GM23338 (cell line): ENCODE measurements at regions not wholly inside any gene's neighbourhood (a gene's known extent, or its start where the extent isn't known, plus 50 kb on each side); places are given as distances from the start of the nearest gene placed in this dataset.

Experiments used
- ATAC-seq: fragments of 200-7000 bp; cut with Tn5 transposase; 3 replicates; pipeline ENCODE4 v1.9.1; 2020
- DNase-seq: peaks from one replicate; pipeline ENCODE4 v3.0.0-alpha.2; 2015; ENCODE audit warnings: low spot score
- H2AFZ ChIP-seq: fragments of 200-600 bp; sonication (generic); 2 replicates; pipeline ENCODE4 v1.8.0; 2016; ENCODE audit warnings: antibody characterized with exemption, mild to moderate bottlenecking, moderate library complexity
- H3F3A ChIP-seq: fragments of 200-600 bp; sonication (generic); replicated peaks from 2 replicates; pipeline ENCODE4 v1.8.0; 2017; ENCODE audit warnings: antibody characterized with exemption, mixed run types, low read depth
- H3K27ac ChIP-seq: fragments of 200-600 bp; sonication (generic); 2 replicates; pipeline ENCODE4 v1.6.1; 2016; ENCODE audit warnings: low read depth
- H3K27me3 ChIP-seq: fragments of 200-600 bp; sonication (generic); 2 replicates; pipeline ENCODE4 v1.8.0; 2016; ENCODE audit warnings: mild to moderate bottlenecking, mixed run types, moderate library complexity; ENCODE audit not compliant: insufficient read depth
- H3K36me3 ChIP-seq: fragments of 200-600 bp; sonication (generic); 2 replicates; pipeline ENCODE4 v1.8.0; 2016; ENCODE audit warnings: mild to moderate bottlenecking; ENCODE audit not compliant: insufficient read depth
- H3K4me1 ChIP-seq: fragments of 200-600 bp; sonication (generic); 2 replicates; pipeline ENCODE4 v1.8.0; 2016; ENCODE audit warnings: mild to moderate bottlenecking, moderate library complexity; ENCODE audit not compliant: insufficient read depth
- H3K4me2 ChIP-seq: fragments of 200-600 bp; sonication (generic); 2 replicates; pipeline ENCODE4 v1.7.1; 2017; ENCODE audit warnings: mixed run types
- H3K4me3 ChIP-seq: fragments of 200-600 bp; sonication (generic); 2 replicates; pipeline ENCODE4 v1.6.1; 2016; ENCODE audit warnings: mixed run types
- H3K79me2 ChIP-seq: fragments of 200-600 bp; sonication (generic); replicated peaks from 2 replicates; pipeline ENCODE4 v1.8.0; 2017; ENCODE audit warnings: mild to moderate bottlenecking; ENCODE audit not compliant: insufficient read depth
- H3K9me2 ChIP-seq: fragments of 200-600 bp; sonication (generic); 2 replicates; pipeline ENCODE4 v1.8.0; 2017; ENCODE audit not compliant: insufficient read depth
- H4K20me1 ChIP-seq: fragments of 200-600 bp; sonication (generic); replicated peaks from 2 replicates; pipeline ENCODE4 v1.8.0; 2017; ENCODE audit warnings: mild to moderate bottlenecking; ENCODE audit not compliant: insufficient read depth
- H3K27ac Mint-ChIP-seq: 2 replicates; pipeline ENCODE4 v1.8.0; 2020; ENCODE audit warnings: inconsistent platforms, mild to moderate bottlenecking, moderate library complexity, mixed read lengths
- H3K27me3 Mint-ChIP-seq: 3 replicates; pipeline ENCODE4 v1.8.0; 2022; ENCODE audit warnings: low read depth, mild to moderate bottlenecking, moderate library complexity, mixed read lengths, inconsistent platforms; ENCODE audit not compliant: insufficient read depth, poor library complexity
- H3K36me3 Mint-ChIP-seq: 3 replicates; pipeline ENCODE4 v1.8.0; 2021; ENCODE audit warnings: low read depth, mild to moderate bottlenecking, inconsistent platforms, moderate library complexity, mixed read lengths
- H3K4me1 Mint-ChIP-seq: 3 replicates; pipeline ENCODE4 v1.8.0; 2020; ENCODE audit warnings: mild to moderate bottlenecking, inconsistent platforms, mixed read lengths
- H3K4me3 Mint-ChIP-seq: 3 replicates; pipeline ENCODE4 v1.8.0; 2021; ENCODE audit warnings: moderate library complexity, mild to moderate bottlenecking, inconsistent platforms, mixed read lengths
- H3K9me3 Mint-ChIP-seq: 3 replicates; pipeline ENCODE4 v1.8.0; 2020; ENCODE audit warnings: moderate library complexity, mild to moderate bottlenecking, inconsistent platforms, mixed read lengths
- CREB1 ChIP-seq: fragments of 250-450 bp; sonication (Bioruptor Pico); IDR thresholded peaks from 2 replicates; pipeline ENCODE4 v1.5.0; 2020; ENCODE audit warnings: low read depth, mild to moderate bottlenecking, moderate library complexity
- EZH2 ChIP-seq: fragments of 200-600 bp; sonication (generic); IDR thresholded peaks from one replicate; pipeline ENCODE4 v1.8.0; 2017; ENCODE audit warnings: antibody characterized with exemption, mild to moderate bottlenecking, low read depth; ENCODE audit not compliant: unreplicated experiment
- EZH2phosphoT487 ChIP-seq: fragments of 200-600 bp; sonication (generic); IDR thresholded peaks from one replicate; pipeline ENCODE4 v1.8.1; 2018; ENCODE audit warnings: antibody characterized with exemption; ENCODE audit not compliant: unreplicated experiment
- JUNB ChIP-seq: IDR thresholded peaks from one replicate; pipeline ENCODE4 v1.6.1; 2016; ENCODE audit warnings: antibody characterized with exemption; ENCODE audit not compliant: unreplicated experiment
- NANOG ChIP-seq: IDR thresholded peaks from 2 replicates; pipeline ENCODE4 v1.6.1; 2016; ENCODE audit warnings: antibody characterized with exemption, borderline replicate concordance
- POLR2AphosphoS5 ChIP-seq: IDR thresholded peaks from 2 replicates; pipeline ENCODE4 v1.6.1; 2016; ENCODE audit warnings: antibody characterized with exemption, low read depth
- REST ChIP-seq: IDR thresholded peaks from one replicate; pipeline ENCODE4 v1.6.1; 2018; ENCODE audit warnings: antibody characterized with exemption; ENCODE audit not compliant: unreplicated experiment
- STAT1 ChIP-seq: IDR thresholded peaks from one replicate; pipeline ENCODE4 v1.6.1; 2016; ENCODE audit warnings: antibody characterized with exemption; ENCODE audit not compliant: unreplicated experiment
- ZNF114 ChIP-seq: fragments of 250-450 bp; sonication (Bioruptor Pico); IDR thresholded peaks from 2 replicates; pipeline ENCODE4 v1.5.0; 2020; ENCODE audit warnings: mild to moderate bottlenecking, moderate library complexity
- ZNF331 ChIP-seq: fragments of 250-450 bp; sonication (Bioruptor Pico); IDR thresholded peaks from 2 replicates; pipeline ENCODE4 v1.5.0; 2020; ENCODE audit warnings: low read depth, mild to moderate bottlenecking, moderate library complexity
- TF ChIP-seq, protein P1 (sequence below): fragments of 250-450 bp; sonication (Bioruptor Pico); IDR thresholded peaks from 2 replicates; pipeline ENCODE4 v1.5.0; 2020; ENCODE audit warnings: mild to moderate bottlenecking, moderate library complexity
- TF ChIP-seq, protein P2 (sequence below), 2 experiments: fragments of 200-600 bp in 1 of 2; sonication (generic) in 1 of 2; conservative IDR thresholded peaks; 2 replicates each; pipeline versions ENCODE4 v1.5.1 to v1.6.1; 2016 to 2017; ENCODE audit warnings: antibody characterized with exemption in 2 of 2, low read depth in 2 of 2, mild to moderate bottlenecking in 2 of 2, moderate library complexity in 1 of 2
- TF ChIP-seq, protein P3 (sequence below): IDR thresholded peaks from 2 replicates; pipeline ENCODE4 v1.6.1; 2016; ENCODE audit warnings: antibody characterized with exemption

GRCh38 chr6:168739381-168739780 lies 298.4 kb downstream of the SMOC2 start:
- Histone ChIP-seq H4K20me1 (no peaks in the 10 kb centered on the region), H3F3A (no peaks in the 10 kb centered on the region), H3K27me3 (no peaks in the 10 kb centered on the region), H3K27ac (no peak overlapping the region), H3K36me3 (no peaks in the 10 kb centered on the region), H3K9me2 (peaks cover 4% of the 10 kb centered on the region), H2AFZ (no peak overlapping the region), H3K4me1 (no peaks in the 10 kb centered on the region), H3K4me3 (no peak overlapping the region), H3K4me2 (no peak overlapping the region), H3K79me2 (no peaks in the 10 kb centered on the region)
- DNase-seq (no peak), ATAC-seq (no peak)
- peaks cover 3% of the 10 kb centered on the region for H3K27me3 Mint-ChIP-seq
- H3K27ac Mint-ChIP-seq = no peak overlapping the region
- no peak overlapping the region for H3K4me3 Mint-ChIP-seq
- peaks cover 2% of the 10 kb centered on the region; the same call in 1 of the 3 replicates for H3K36me3 Mint-ChIP-seq
- peaks cover 9% of the 10 kb centered on the region; the same call in 2 of the 3 replicates for H3K9me3 Mint-ChIP-seq
- TF ChIP-seq REST = no peak
- no peak for TF ChIP-seq ZNF331 (CRISPR knock-in tag)
- TF ChIP-seq, protein P1, sequence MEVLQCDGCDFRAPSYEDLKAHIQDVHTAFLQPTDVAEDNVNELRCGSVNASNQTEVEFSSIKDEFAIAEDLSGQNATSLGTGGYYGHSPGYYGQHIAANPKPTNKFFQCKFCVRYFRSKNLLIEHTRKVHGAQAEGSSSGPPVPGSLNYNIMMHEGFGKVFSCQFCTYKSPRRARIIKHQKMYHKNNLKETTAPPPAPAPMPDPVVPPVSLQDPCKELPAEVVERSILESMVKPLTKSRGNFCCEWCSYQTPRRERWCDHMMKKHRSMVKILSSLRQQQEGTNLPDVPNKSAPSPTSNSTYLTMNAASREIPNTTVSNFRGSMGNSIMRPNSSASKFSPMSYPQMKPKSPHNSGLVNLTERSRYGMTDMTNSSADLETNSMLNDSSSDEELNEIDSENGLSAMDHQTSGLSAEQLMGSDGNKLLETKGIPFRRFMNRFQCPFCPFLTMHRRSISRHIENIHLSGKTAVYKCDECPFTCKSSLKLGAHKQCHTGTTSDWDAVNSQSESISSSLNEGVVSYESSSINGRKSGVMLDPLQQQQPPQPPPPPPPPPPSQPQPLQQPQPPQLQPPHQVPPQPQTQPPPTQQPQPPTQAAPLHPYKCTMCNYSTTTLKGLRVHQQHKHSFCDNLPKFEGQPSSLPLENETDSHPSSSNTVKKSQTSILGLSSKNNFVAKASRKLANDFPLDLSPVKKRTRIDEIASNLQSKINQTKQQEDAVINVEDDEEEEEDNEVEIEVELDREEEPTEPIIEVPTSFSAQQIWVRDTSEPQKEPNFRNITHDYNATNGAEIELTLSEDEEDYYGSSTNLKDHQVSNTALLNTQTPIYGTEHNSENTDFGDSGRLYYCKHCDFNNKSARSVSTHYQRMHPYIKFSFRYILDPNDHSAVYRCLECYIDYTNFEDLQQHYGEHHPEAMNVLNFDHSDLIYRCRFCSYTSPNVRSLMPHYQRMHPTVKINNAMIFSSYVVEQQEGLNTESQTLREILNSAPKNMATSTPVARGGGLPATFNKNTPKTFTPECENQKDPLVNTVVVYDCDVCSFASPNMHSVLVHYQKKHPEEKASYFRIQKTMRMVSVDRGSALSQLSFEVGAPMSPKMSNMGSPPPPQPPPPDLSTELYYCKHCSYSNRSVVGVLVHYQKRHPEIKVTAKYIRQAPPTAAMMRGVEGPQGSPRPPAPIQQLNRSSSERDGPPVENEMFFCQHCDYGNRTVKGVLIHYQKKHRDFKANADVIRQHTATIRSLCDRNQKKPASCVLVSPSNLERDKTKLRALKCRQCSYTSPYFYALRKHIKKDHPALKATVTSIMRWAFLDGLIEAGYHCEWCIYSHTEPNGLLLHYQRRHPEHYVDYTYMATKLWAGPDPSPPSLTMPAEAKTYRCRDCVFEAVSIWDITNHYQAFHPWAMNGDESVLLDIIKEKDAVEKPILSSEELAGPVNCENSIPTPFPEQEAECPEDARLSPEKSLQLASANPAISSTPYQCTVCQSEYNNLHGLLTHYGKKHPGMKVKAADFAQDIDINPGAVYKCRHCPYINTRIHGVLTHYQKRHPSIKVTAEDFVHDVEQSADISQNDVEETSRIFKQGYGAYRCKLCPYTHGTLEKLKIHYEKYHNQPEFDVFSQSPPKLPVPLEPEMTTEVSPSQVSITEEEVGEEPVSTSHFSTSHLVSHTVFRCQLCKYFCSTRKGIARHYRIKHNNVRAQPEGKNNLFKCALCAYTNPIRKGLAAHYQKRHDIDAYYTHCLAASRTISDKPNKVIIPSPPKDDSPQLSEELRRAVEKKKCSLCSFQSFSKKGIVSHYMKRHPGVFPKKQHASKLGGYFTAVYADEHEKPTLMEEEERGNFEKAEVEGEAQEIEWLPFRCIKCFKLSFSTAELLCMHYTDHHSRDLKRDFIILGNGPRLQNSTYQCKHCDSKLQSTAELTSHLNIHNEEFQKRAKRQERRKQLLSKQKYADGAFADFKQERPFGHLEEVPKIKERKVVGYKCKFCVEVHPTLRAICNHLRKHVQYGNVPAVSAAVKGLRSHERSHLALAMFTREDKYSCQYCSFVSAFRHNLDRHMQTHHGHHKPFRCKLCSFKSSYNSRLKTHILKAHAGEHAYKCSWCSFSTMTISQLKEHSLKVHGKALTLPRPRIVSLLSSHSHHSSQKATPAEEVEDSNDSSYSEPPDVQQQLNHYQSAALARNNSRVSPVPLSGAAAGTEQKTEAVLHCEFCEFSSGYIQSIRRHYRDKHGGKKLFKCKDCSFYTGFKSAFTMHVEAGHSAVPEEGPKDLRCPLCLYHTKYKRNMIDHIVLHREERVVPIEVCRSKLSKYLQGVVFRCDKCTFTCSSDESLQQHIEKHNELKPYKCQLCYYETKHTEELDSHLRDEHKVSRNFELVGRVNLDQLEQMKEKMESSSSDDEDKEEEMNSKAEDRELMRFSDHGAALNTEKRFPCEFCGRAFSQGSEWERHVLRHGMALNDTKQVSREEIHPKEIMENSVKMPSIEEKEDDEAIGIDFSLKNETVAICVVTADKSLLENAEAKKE = no peak
- TF ChIP-seq EZH2phosphoT487 = no peak
- no peak for TF ChIP-seq JUNB
- TF ChIP-seq, protein P2, sequence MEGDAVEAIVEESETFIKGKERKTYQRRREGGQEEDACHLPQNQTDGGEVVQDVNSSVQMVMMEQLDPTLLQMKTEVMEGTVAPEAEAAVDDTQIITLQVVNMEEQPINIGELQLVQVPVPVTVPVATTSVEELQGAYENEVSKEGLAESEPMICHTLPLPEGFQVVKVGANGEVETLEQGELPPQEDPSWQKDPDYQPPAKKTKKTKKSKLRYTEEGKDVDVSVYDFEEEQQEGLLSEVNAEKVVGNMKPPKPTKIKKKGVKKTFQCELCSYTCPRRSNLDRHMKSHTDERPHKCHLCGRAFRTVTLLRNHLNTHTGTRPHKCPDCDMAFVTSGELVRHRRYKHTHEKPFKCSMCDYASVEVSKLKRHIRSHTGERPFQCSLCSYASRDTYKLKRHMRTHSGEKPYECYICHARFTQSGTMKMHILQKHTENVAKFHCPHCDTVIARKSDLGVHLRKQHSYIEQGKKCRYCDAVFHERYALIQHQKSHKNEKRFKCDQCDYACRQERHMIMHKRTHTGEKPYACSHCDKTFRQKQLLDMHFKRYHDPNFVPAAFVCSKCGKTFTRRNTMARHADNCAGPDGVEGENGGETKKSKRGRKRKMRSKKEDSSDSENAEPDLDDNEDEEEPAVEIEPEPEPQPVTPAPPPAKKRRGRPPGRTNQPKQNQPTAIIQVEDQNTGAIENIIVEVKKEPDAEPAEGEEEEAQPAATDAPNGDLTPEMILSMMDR (conservative IDR thresholded peaks at IDR 0.05; ENCODE audit: low read depth in 2 of 2) = no peak
- no peak for TF ChIP-seq POLR2AphosphoS5
- TF ChIP-seq CREB1 (CRISPR knock-in tag) = no peak
- TF ChIP-seq ZNF114 = no peak
- no peak for TF ChIP-seq NANOG
- TF ChIP-seq STAT1 = no peak
- TF ChIP-seq EZH2 = no peak
- TF ChIP-seq, protein P3, sequence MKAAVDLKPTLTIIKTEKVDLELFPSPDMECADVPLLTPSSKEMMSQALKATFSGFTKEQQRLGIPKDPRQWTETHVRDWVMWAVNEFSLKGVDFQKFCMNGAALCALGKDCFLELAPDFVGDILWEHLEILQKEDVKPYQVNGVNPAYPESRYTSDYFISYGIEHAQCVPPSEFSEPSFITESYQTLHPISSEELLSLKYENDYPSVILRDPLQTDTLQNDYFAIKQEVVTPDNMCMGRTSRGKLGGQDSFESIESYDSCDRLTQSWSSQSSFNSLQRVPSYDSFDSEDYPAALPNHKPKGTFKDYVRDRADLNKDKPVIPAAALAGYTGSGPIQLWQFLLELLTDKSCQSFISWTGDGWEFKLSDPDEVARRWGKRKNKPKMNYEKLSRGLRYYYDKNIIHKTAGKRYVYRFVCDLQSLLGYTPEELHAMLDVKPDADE = no peak
- peaks cover 4% of the 10 kb centered on the region; the same call in 2 of the 3 replicates for H3K4me1 Mint-ChIP-seq
